Astrocyte (in vitro differentiated cells and primary cell): ENCODE measurements at regions not wholly inside any gene's neighbourhood (a gene's known extent, or its start where the extent isn't known, plus 50 kb on each side); places are given as distances from the start of the nearest gene placed in this dataset.

ENCODE experiments used
- DNase-seq: peaks from one replicate; pipeline ENCODE4 v3.0.0-alpha.2; 2010; ENCODE audit warnings: low read depth
- FAIRE-seq: peaks from 2 replicates; lab custom pipeline; 2011; peaks lifted over from hg19 to GRCh38; lab: Jason Lieb, UNC
- H2AFZ ChIP-seq: 2 replicates; pipeline ENCODE4 v1.6.0; 2012; ENCODE audit warnings: low read depth, low read length, inconsistent platforms
- H3K27ac ChIP-seq: 2 replicates; pipeline ENCODE4 v1.5.1; 2011; ENCODE audit warnings: low read depth, low read length, inconsistent platforms
- H3K27me3 ChIP-seq: 2 replicates; pipeline ENCODE4 v1.6.0; 2011; ENCODE audit warnings: low read length, inconsistent platforms; ENCODE audit not compliant: insufficient read depth
- H3K36me3 ChIP-seq: 2 replicates; pipeline ENCODE4 v1.5.1; 2011; ENCODE audit warnings: low read length, inconsistent platforms; ENCODE audit not compliant: insufficient read depth
- H3K4me1 ChIP-seq: 2 replicates; pipeline ENCODE4 v1.5.1; 2011; ENCODE audit warnings: low read length, inconsistent platforms; ENCODE audit not compliant: insufficient read depth
- H3K4me2 ChIP-seq: 2 replicates; pipeline ENCODE4 v1.6.0; 2012; ENCODE audit warnings: low read length, inconsistent platforms
- H3K4me3 ChIP-seq: 2 replicates; pipeline ENCODE4 v1.5.1; 2011; ENCODE audit warnings: low read depth, mild to moderate bottlenecking, low read length, inconsistent platforms; ENCODE audit not compliant: insufficient read depth
- H3K79me2 ChIP-seq: 2 replicates; pipeline ENCODE4 v1.6.0; 2012; ENCODE audit warnings: mild to moderate bottlenecking, low read length, inconsistent platforms; ENCODE audit not compliant: insufficient read depth
- H3K9ac ChIP-seq: 2 replicates; pipeline ENCODE4 v1.6.0; 2012; ENCODE audit warnings: mild to moderate bottlenecking, low read length, inconsistent platforms
- H3K9me3 ChIP-seq: 2 replicates; pipeline ENCODE4 v1.5.1; 2012; ENCODE audit warnings: low read depth, mild to moderate bottlenecking, low read length, inconsistent platforms; ENCODE audit not compliant: insufficient read depth
- H4K20me1 ChIP-seq: 2 replicates; pipeline ENCODE4 v1.6.0; 2012; ENCODE audit warnings: low read length, inconsistent platforms; ENCODE audit not compliant: insufficient read depth
- H3K27ac Mint-ChIP-seq: one replicate; pipeline ENCODE4 v1.8.0; 2021; ENCODE audit warnings: mild to moderate bottlenecking, mixed read lengths; ENCODE audit not compliant: unreplicated experiment
- H3K27me3 Mint-ChIP-seq: one replicate; pipeline ENCODE4 v1.8.0; 2021; ENCODE audit warnings: low read depth, mixed read lengths; ENCODE audit not compliant: unreplicated experiment
- H3K36me3 Mint-ChIP-seq: one replicate; pipeline ENCODE4 v1.8.0; 2021; ENCODE audit warnings: low read depth, mixed read lengths; ENCODE audit not compliant: unreplicated experiment
- H3K4me1 Mint-ChIP-seq: one replicate; pipeline ENCODE4 v1.8.0; 2021; ENCODE audit warnings: low read depth, mixed read lengths; ENCODE audit not compliant: unreplicated experiment
- H3K4me3 Mint-ChIP-seq: one replicate; pipeline ENCODE4 v1.8.0; 2021; ENCODE audit warnings: mild to moderate bottlenecking, moderate library complexity, mixed read lengths; ENCODE audit not compliant: unreplicated experiment
- H3K9me3 Mint-ChIP-seq: one replicate; pipeline ENCODE4 v1.8.0; 2021; ENCODE audit warnings: mild to moderate bottlenecking, mixed read lengths; ENCODE audit not compliant: unreplicated experiment
- EZH2 ChIP-seq: IDR thresholded peaks from 2 replicates; pipeline ENCODE4 v1.6.1; 2012; ENCODE audit warnings: mild to moderate bottlenecking, low read length, inconsistent platforms; ENCODE audit not compliant: insufficient read depth
- TF ChIP-seq, protein P1 (sequence below): IDR thresholded peaks from 2 replicates; pipeline ENCODE4 v1.5.1; 2011; ENCODE audit warnings: low read depth, mild to moderate bottlenecking, inconsistent platforms, low read length, moderate library complexity; ENCODE audit not compliant: insufficient read depth

DNA sequence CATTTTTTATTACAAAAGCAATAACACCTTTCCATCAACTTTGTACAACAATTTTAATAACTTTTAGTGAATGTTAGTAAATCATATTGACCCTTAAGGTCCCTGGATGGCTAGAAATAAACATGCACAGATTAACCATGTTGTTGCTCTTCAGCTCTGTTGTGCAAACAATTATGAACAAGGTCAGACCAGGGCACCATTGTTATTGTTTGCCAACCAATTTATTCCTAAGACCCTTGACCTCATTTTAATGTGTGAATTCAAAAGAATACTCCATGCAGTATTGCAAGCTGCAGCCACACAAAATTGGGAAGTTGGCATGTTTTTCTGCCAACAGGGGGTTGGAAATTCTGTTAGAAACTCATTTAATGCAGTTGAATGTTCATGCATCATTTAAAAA lies 426.6 kb upstream of the MAP3K7 start:
- Histone ChIP-seq H4K20me1 (no peaks in the 10 kb centered on the region), H3K9me3 (no peaks in the 10 kb centered on the region), H3K4me1 (no peaks in the 10 kb centered on the region), H3K4me2 (no peak overlapping the region), H3K4me3 (no peak overlapping the region), H2AFZ (no peak overlapping the region), H3K9ac (no peak overlapping the region), H3K79me2 (no peaks in the 10 kb centered on the region), H3K36me3 (no peaks in the 10 kb centered on the region), H3K27ac (no peak overlapping the region), H3K27me3 (no peaks in the 10 kb centered on the region)
- Mint-ChIP-seq H3K4me3 (no peak overlapping the region), H3K9me3 (no peaks in the 10 kb centered on the region), H3K4me1 (no peaks in the 10 kb centered on the region), H3K27me3 (no peaks in the 10 kb centered on the region), H3K36me3 (no peaks in the 10 kb centered on the region), H3K27ac (no peak overlapping the region)
- no peak for DNase-seq
- TF ChIP-seq EZH2: no peak
- TF ChIP-seq, protein P1, sequence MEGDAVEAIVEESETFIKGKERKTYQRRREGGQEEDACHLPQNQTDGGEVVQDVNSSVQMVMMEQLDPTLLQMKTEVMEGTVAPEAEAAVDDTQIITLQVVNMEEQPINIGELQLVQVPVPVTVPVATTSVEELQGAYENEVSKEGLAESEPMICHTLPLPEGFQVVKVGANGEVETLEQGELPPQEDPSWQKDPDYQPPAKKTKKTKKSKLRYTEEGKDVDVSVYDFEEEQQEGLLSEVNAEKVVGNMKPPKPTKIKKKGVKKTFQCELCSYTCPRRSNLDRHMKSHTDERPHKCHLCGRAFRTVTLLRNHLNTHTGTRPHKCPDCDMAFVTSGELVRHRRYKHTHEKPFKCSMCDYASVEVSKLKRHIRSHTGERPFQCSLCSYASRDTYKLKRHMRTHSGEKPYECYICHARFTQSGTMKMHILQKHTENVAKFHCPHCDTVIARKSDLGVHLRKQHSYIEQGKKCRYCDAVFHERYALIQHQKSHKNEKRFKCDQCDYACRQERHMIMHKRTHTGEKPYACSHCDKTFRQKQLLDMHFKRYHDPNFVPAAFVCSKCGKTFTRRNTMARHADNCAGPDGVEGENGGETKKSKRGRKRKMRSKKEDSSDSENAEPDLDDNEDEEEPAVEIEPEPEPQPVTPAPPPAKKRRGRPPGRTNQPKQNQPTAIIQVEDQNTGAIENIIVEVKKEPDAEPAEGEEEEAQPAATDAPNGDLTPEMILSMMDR: no peak
- no peak for FAIRE-seq

DNA sequence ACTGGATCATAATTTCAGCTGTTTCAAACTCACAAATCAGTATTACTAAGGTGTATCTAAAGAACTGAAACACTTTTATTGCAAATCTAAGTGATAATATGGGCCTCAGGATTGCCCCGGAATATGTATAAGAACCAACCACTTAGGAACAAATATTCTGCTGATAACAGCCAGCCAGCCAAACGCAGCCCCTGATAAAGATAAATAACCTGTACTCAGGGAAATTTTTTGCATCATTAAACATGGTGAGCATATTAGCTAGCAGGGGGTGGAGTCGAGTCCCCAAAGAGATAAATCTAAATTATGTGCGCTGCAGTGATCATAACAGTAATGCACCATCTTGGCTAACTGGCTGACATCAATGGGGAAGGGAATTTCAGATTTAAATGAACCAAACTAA lies 410.2 kb upstream of the MAP3K7 start:
- Histone ChIP-seq H3K27me3 (no peaks in the 10 kb centered on the region), H4K20me1 (no peaks in the 10 kb centered on the region), H2AFZ (no peak overlapping the region), H3K4me1 (no peaks in the 10 kb centered on the region), H3K4me3 (no peak overlapping the region), H3K9ac (no peak overlapping the region), H3K79me2 (no peaks in the 10 kb centered on the region), H3K27ac (no peak overlapping the region), H3K36me3 (no peaks in the 10 kb centered on the region), H3K9me3 (no peaks in the 10 kb centered on the region), H3K4me2 (no peak overlapping the region)
- peaks cover 2% of the 10 kb centered on the region for H3K4me1 Mint-ChIP-seq
- H3K36me3 Mint-ChIP-seq: no peaks in the 10 kb centered on the region
- H3K27ac Mint-ChIP-seq: no peak overlapping the region
- TF ChIP-seq, protein P1: no peak
- TF ChIP-seq EZH2: no peak
- no peak for FAIRE-seq
- no peak overlapping the region for H3K4me3 Mint-ChIP-seq
- H3K27me3 Mint-ChIP-seq: peaks cover 2% of the 10 kb centered on the region
- peak; percentile 57 for DNase-seq
- H3K9me3 Mint-ChIP-seq: no peaks in the 10 kb centered on the region

DNA sequence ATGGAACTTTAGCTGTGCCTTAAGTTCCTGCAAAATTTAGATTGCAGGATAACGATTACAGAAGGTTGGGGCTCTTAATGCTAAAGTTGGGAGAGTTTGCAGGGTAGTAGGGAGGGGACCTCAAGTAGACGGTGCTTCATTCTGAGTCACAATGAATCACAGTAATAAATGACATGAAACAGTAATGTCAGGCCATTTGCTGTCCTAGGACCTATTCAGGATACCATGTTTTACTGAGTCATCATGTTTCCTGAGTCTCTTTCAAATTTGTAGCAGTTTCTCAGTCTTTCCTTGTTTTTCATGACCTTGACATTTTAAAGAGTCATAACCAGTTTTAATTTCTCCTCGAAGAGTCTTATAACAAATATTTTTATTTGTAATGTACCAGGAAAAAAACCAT lies 406.9 kb upstream of the MAP3K7 start:
- no peak for TF ChIP-seq EZH2
- TF ChIP-seq, protein P1: no peak
- Histone ChIP-seq H3K4me1 (no peaks in the 10 kb centered on the region), H3K4me3 (no peak overlapping the region), H3K27ac (no peak overlapping the region), H3K9me3 (no peaks in the 10 kb centered on the region), H3K9ac (no peak overlapping the region), H3K36me3 (no peaks in the 10 kb centered on the region), H3K79me2 (no peaks in the 10 kb centered on the region), H4K20me1 (no peaks in the 10 kb centered on the region), H3K27me3 (no peaks in the 10 kb centered on the region), H2AFZ (no peak overlapping the region), H3K4me2 (no peak overlapping the region)
- Mint-ChIP-seq H3K9me3 (no peaks in the 10 kb centered on the region), H3K36me3 (no peaks in the 10 kb centered on the region), H3K27me3 (no peaks in the 10 kb centered on the region), H3K27ac (no peak overlapping the region), H3K4me3 (no peak overlapping the region), H3K4me1 (peaks cover 2% of the 10 kb centered on the region)
- FAIRE-seq (no peak), DNase-seq (peak; percentile 16)
